ENCODE measurements at regions not wholly inside any gene's neighbourhood (a gene's known extent, or its start where the extent isn't known, plus 50 kb on each side); places are given as distances from the start of the nearest gene placed in this dataset.
A peak's percentile ranks its signal among the peaks of the same experiment; 100 is the strongest.

- DNase-seq, result no peak
- Mint-ChIP-seq H3K4me3 (no peak overlapping the region), H3K27me3 (no peaks in the 10 kb centered on the region), H3K9me3 (peaks cover 8% of the 10 kb centered on the region in 2 donors), H3K36me3 (no peaks in the 10 kb centered on the region), H3K27ac (no peak overlapping the region), H3K4me1 (no peaks in the 10 kb centered on the region)
- ATAC-seq (replicated peaks), result no peak
Measured at GRCh38 chr4:23539969-23540569, 349.8 kb downstream of the PPARGC1A start.

- Mint-ChIP-seq H3K9me3 (peaks cover 13 to 15% of the 10 kb centered on the region in 2 donors), H3K36me3 (no peaks in the 10 kb centered on the region), H3K27me3 (no peaks in the 10 kb centered on the region), H3K4me1 (no peaks in the 10 kb centered on the region), H3K4me3 (no peak overlapping the region), H3K27ac (no peak overlapping the region)
- ATAC-seq (replicated peaks) (no peak), DNase-seq (no peak)
Measured at GRCh38 chr4:23533859-23534258, 356.0 kb downstream of the PPARGC1A start.

- Mint-ChIP-seq H3K4me3 (no peak overlapping the region), H3K4me1 (no peaks in the 10 kb centered on the region), H3K36me3 (no peaks in the 10 kb centered on the region), H3K9me3 (peaks cover 0 to 9% of the 10 kb centered on the region in 2 donors), H3K27me3 (no peaks in the 10 kb centered on the region), H3K27ac (no peak overlapping the region)
- no peak for ATAC-seq (replicated peaks)
- no peak for DNase-seq
Measured at GRCh38 chr4:23516716-23517115, 373.1 kb downstream of the PPARGC1A start.

DNA sequence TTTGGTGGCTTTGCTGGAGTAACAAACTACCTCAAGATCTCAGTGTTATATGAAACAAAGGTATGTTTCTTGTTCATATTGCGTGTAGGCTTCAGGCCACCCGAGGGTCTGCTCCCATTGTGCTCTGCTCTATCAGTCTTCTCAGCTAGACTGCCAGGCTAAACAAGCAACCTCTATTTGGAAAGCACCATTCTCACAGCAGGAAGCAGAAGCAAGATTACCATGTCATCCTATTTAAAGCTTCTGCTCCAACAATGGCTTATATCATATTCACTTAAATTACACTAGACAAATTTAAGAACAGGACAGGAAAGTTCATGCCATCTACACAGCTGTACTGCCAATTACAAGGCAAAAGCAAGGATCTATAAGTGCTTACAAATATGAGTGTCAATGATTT lies 385.8 kb downstream of the PPARGC1A start:
- DNase-seq (no peak), ATAC-seq (replicated peaks) (no peak)
- Mint-ChIP-seq H3K9me3 (peaks cover 0 to 4% of the 10 kb centered on the region in 2 donors), H3K4me3 (no peak overlapping the region), H3K4me1 (no peaks in the 10 kb centered on the region), H3K27ac (no peak overlapping the region), H3K27me3 (no peaks in the 10 kb centered on the region), H3K36me3 (no peaks in the 10 kb centered on the region)

DNA sequence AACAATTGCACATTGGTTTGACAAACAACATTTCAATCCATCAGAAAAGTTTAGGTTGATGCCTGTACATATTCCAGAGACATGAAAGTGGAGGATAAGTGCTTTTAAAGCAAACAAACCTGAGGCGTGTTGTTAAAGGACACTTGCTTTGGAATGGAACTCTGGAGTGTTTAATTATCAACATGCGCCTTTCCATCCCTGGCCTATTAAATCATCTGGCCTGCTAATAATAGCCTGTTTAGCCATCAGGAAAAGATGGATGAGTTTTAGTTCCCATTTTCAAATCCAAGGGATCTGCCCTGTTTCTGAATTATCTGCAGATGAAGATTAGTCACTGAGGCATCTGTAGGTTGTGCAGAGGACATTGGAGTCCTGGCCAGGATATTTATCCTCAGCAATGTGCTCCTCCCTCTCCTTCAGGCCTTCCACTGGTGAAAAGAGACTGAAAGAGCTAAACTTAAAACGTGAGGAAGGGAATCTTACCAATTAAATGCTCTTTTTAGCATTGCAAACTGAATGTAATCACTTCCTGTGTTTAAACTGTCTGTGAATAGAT lies 388.9 kb downstream of the PPARGC1A start:
- no peaks in the 10 kb centered on the region for H3K36me3 Mint-ChIP-seq
- H3K27me3 Mint-ChIP-seq, result no peaks in the 10 kb centered on the region
- H3K4me3 Mint-ChIP-seq, result no peak overlapping the region
- no peaks in the 10 kb centered on the region for H3K4me1 Mint-ChIP-seq
- no peak for DNase-seq
- no peak overlapping the region for H3K27ac Mint-ChIP-seq
- H3K9me3 Mint-ChIP-seq, result peaks cover 0 to 4% of the 10 kb centered on the region in 2 donors
- no peak for ATAC-seq (replicated peaks)

- H3K36me3 Mint-ChIP-seq, result no peaks in the 10 kb centered on the region
- H3K4me3 Mint-ChIP-seq, result no peak overlapping the region
- H3K27ac Mint-ChIP-seq, result no peak overlapping the region
- ATAC-seq (replicated peaks) (no peak), DNase-seq (no peak)
- H3K27me3 Mint-ChIP-seq, result no peaks in the 10 kb centered on the region
- H3K4me1 Mint-ChIP-seq, result no peaks in the 10 kb centered on the region
- H3K9me3 Mint-ChIP-seq, result peaks cover 0 to 1% of the 10 kb centered on the region in 2 donors
Measured at GRCh38 chr4:23485801-23486200, 404.0 kb downstream of the PPARGC1A start.

GRCh38 chr4:23484689-23485088 lies 405.2 kb downstream of the PPARGC1A start:
- Mint-ChIP-seq H3K9me3 (peaks cover 0 to 1% of the 10 kb centered on the region in 2 donors), H3K27me3 (no peaks in the 10 kb centered on the region), H3K27ac (no peak overlapping the region), H3K4me1 (no peaks in the 10 kb centered on the region), H3K36me3 (no peaks in the 10 kb centered on the region), H3K4me3 (no peak overlapping the region)
- no peak for DNase-seq
- ATAC-seq (replicated peaks), result peak in 1 of 2 donors; percentile 10

GRCh38 chr4:23483320-23483960 lies 406.4 kb downstream of the PPARGC1A start:
- Mint-ChIP-seq H3K4me3 (no peak overlapping the region), H3K4me1 (no peaks in the 10 kb centered on the region), H3K36me3 (no peaks in the 10 kb centered on the region), H3K27me3 (no peaks in the 10 kb centered on the region), H3K27ac (no peak overlapping the region), H3K9me3 (peaks cover 4% of the 10 kb centered on the region in 2 donors)
- ATAC-seq (replicated peaks), result no peak
- no peak for DNase-seq

GRCh38 chr4:23481566-23481965 lies 408.3 kb downstream of the PPARGC1A start:
- no peak for DNase-seq
- no peak overlapping the region for H3K27ac Mint-ChIP-seq
- no peaks in the 10 kb centered on the region for H3K36me3 Mint-ChIP-seq
- no peak for ATAC-seq (replicated peaks)
- no peaks in the 10 kb centered on the region for H3K27me3 Mint-ChIP-seq
- no peaks in the 10 kb centered on the region for H3K4me1 Mint-ChIP-seq
- H3K9me3 Mint-ChIP-seq, result peaks cover 4% of the 10 kb centered on the region in 2 donors
- no peak overlapping the region for H3K4me3 Mint-ChIP-seq

DNA sequence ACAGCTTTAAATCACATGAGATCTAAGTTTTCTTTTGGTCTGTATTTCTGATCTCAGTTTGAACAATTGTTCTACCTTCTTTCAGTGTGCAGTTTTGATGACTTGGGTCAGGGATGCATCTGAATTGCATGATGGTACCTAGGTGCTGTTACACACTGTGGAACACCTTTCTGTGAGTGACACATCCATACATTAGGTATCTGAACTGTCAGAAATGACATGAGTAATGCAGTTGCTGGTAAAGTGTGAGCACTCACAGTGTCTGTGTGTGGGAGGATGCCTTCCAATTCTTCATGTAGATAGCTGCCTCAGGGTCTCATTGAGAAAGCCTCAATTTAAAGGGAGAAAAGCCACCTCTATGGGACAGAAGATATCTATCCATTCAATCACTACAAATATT lies 411.9 kb downstream of the PPARGC1A start:
- H3K36me3 Mint-ChIP-seq, result no peaks in the 10 kb centered on the region
- no peak for ATAC-seq (replicated peaks)
- H3K27me3 Mint-ChIP-seq, result no peaks in the 10 kb centered on the region
- no peaks in the 10 kb centered on the region for H3K4me1 Mint-ChIP-seq
- DNase-seq, result no peak
- peaks cover 3 to 4% of the 10 kb centered on the region in 2 donors for H3K9me3 Mint-ChIP-seq
- H3K27ac Mint-ChIP-seq, result no peak overlapping the region
- H3K4me3 Mint-ChIP-seq, result no peak overlapping the region

DNA sequence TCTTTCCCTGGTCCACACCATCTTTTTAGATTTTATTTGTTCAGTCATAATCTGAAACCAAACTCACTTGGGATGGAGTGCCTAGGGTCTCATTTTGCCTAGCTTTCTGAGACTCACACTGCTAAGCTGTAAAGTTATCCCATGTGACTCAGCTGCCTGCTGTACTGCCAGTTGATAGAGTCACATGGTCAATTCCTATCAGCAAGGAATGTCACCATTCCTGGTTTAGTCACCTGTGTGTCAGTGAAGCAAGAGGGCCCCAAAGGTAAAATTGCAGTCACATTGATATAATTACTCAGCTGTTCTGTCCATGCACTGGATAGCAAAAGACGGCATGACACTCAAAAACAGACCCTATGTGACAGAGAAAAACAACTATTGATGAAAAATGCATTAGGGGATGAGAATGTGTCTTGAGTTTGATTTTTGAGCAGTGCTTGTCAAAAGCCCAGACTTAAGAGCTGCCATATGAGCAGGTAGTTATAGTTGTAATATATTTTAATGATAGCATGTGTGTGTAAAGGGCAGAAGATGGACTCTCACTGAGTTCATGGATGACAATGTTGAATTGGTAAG lies 413.2 kb downstream of the PPARGC1A start:
- DNase-seq, result no peak

GRCh38 chr4:23463071-23463470 lies 426.8 kb downstream of the PPARGC1A start:
- Mint-ChIP-seq H3K9me3 (peaks cover 8% of the 10 kb centered on the region in 2 donors), H3K27ac (no peak overlapping the region), H3K27me3 (no peaks in the 10 kb centered on the region), H3K4me1 (no peaks in the 10 kb centered on the region), H3K36me3 (no peaks in the 10 kb centered on the region), H3K4me3 (no peak overlapping the region)
- DNase-seq, result no peak
- no peak for ATAC-seq (replicated peaks)

More for the DNA sequence above, 413.2 kb downstream of the PPARGC1A start:
- ATAC-seq (replicated peaks), result no peak
- H3K27me3 Mint-ChIP-seq, result no peaks in the 10 kb centered on the region
- H3K9me3 Mint-ChIP-seq, result peaks cover 4 to 9% of the 10 kb centered on the region in 2 donors
- no peaks in the 10 kb centered on the region for H3K4me1 Mint-ChIP-seq
- no peak overlapping the region for H3K27ac Mint-ChIP-seq
- no peak overlapping the region for H3K4me3 Mint-ChIP-seq
- H3K36me3 Mint-ChIP-seq, result no peaks in the 10 kb centered on the region

GRCh38 chr4:23458054-23458453 lies 431.8 kb downstream of the PPARGC1A start:
- H3K4me3 Mint-ChIP-seq, result no peak overlapping the region
- H3K9me3 Mint-ChIP-seq, result peaks cover 4 to 6% of the 10 kb centered on the region in 2 donors
- ATAC-seq (replicated peaks), result no peak
- no peaks in the 10 kb centered on the region for H3K36me3 Mint-ChIP-seq
- DNase-seq, result no peak
- no peak overlapping the region for H3K27ac Mint-ChIP-seq
- H3K27me3 Mint-ChIP-seq, result no peaks in the 10 kb centered on the region
- no peaks in the 10 kb centered on the region for H3K4me1 Mint-ChIP-seq

- Mint-ChIP-seq H3K27me3 (no peaks in the 10 kb centered on the region), H3K9me3 (peaks cover 1 to 7% of the 10 kb centered on the region in 2 donors), H3K4me1 (no peaks in the 10 kb centered on the region), H3K4me3 (no peak overlapping the region), H3K36me3 (no peaks in the 10 kb centered on the region), H3K27ac (no peak overlapping the region)
- ATAC-seq (replicated peaks), result no peak
- no peak for DNase-seq
Measured at GRCh38 chr4:23456864-23457263, 433.0 kb downstream of the PPARGC1A start.

All from stimulated activated naive B cell treated with anti-CD40 and anti-IgM and Interleukin-4, amounts not matched to agents 10 μg/mL and 1 μg/mL and 100 μg/mL, for 72 hours (primary cell).